ENCODE measurements at regions not wholly inside any gene's neighbourhood (a gene's known extent, or its start where the extent isn't known, plus 50 kb on each side); places are given as distances from the start of the nearest gene placed in this dataset.

DNA sequence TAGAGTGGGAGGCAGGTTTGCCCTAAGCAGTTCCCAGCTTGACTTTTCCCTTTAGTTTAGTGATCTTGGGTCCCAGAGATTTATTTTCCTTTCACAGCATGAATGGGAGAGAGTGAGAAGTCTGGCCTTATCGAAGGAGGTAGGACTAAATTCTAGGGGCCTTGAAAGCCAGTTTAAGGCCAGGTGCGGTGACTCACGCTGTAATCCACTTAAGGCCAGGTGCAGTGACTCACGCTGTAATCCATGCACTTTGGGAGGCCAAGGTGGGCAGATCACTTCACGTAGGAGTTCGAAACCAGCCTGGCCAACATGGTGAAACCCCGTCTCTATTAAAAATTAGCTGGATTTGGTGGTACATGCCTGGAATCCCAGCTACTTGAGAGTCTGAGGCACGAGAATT is 392.2 kb downstream of the ACTR3B start:
- CTCF ChIA-PET: no interaction called here
- DNase-seq (ENCODE audit: low spot score): no peak
- ATAC-seq: no peak
- peaks cover 32% of the 10 kb centered on the region for H3K9me3 Mint-ChIP-seq
- H3K27me3 Mint-ChIP-seq (ENCODE audit: low read depth): no peaks in the 10 kb centered on the region; the same call in 1 of the 2 replicates
- H3K27ac Mint-ChIP-seq: no peak overlapping the region; the same call in 1 of the 2 replicates
- no peak overlapping the region for H3K4me3 Mint-ChIP-seq
- peaks cover 22% of the 10 kb centered on the region for H3K4me1 Mint-ChIP-seq
- TF ChIP-seq, protein P1, sequence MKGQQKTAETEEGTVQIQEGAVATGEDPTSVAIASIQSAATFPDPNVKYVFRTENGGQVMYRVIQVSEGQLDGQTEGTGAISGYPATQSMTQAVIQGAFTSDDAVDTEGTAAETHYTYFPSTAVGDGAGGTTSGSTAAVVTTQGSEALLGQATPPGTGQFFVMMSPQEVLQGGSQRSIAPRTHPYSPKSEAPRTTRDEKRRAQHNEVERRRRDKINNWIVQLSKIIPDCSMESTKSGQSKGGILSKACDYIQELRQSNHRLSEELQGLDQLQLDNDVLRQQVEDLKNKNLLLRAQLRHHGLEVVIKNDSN (CRISPR knock-in tag; IDR thresholded peaks at IDR 0.05): no peak
- TF ChIP-seq, protein P2, sequence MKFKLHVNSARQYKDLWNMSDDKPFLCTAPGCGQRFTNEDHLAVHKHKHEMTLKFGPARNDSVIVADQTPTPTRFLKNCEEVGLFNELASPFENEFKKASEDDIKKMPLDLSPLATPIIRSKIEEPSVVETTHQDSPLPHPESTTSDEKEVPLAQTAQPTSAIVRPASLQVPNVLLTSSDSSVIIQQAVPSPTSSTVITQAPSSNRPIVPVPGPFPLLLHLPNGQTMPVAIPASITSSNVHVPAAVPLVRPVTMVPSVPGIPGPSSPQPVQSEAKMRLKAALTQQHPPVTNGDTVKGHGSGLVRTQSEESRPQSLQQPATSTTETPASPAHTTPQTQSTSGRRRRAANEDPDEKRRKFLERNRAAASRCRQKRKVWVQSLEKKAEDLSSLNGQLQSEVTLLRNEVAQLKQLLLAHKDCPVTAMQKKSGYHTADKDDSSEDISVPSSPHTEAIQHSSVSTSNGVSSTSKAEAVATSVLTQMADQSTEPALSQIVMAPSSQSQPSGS (CRISPR knock-in tag; IDR thresholded peaks at IDR 0.05; ENCODE audit: borderline replicate concordance, low read depth): no peak
- no peak for TF ChIP-seq FOXP1 (CRISPR knock-in tag; IDR thresholded peaks at IDR 0.05; ENCODE audit: borderline replicate concordance)
- H3K36me3 Mint-ChIP-seq: peaks cover 3% of the 10 kb centered on the region
- POLR2A ChIA-PET: no interaction called here

DNA sequence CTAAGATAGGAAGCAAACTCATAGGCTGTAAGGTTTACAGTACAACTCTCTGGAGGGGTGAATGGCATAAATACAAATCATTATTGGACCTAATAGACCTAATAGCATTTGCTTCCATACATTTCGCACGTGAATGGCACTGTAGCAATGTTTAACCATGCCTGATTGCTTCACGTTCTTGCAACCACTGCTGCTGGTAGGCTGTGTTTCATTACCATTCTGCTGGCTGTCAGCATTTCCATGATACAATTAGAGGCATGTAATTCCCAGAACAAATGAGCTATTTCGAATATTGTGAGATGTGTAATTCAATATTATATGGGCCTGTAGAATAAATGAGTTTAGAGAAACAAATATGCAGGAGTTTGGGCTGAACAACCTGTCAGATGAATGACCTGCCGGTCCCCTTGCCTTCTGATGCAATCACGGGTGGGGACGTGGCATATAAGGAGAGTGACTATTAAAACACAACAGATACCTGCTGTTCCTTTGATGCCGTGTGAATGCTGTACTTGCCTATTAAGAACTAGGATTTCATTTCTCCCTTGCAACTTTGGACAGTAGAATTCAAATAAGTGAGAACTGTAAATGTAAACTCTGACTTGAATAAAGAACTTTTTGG is 393.4 kb downstream of the ACTR3B start:
- TF ChIP-seq IRF2 (CRISPR knock-in tag; IDR thresholded peaks at IDR 0.05; ENCODE audit: borderline replicate concordance, low read depth) (no peak), ZNF317 (CRISPR knock-in tag; IDR thresholded peaks at IDR 0.05; ENCODE audit: borderline replicate concordance, low read depth) (no peak), FOXK1 (CRISPR knock-in tag; IDR thresholded peaks at IDR 0.05) (no peak), SMAD3 (CRISPR knock-in tag; IDR thresholded peaks at IDR 0.05; ENCODE audit: borderline replicate concordance) (no peak), GABPB1 (CRISPR knock-in tag; IDR thresholded peaks at IDR 0.05) (no peak), NR2C2 (CRISPR knock-in tag; IDR thresholded peaks at IDR 0.05) (no peak), ZNF138 (CRISPR knock-in tag; conservative IDR thresholded peaks at IDR 0.05) (no peak), TCF7 (CRISPR knock-in tag; IDR thresholded peaks at IDR 0.05; ENCODE audit: low read depth) (no peak), CREM (CRISPR knock-in tag; IDR thresholded peaks at IDR 0.05) (no peak), MYBL2 (CRISPR knock-in tag; IDR thresholded peaks at IDR 0.05) (no peak), NR3C1 (CRISPR knock-in tag; conservative IDR thresholded peaks at IDR 0.05; ENCODE audit: low read depth) (no peak), OVOL2 (CRISPR knock-in tag; IDR thresholded peaks at IDR 0.05; ENCODE audit: borderline replicate concordance) (no peak), SP1 (CRISPR knock-in tag; conservative IDR thresholded peaks at IDR 0.05) (no peak)
- TF ChIP-seq, protein P3, sequence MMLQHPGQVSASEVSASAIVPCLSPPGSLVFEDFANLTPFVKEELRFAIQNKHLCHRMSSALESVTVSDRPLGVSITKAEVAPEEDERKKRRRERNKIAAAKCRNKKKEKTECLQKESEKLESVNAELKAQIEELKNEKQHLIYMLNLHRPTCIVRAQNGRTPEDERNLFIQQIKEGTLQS (CRISPR knock-in tag; conservative IDR thresholded peaks at IDR 0.05): no peak
- TF ChIP-seq, protein P4, sequence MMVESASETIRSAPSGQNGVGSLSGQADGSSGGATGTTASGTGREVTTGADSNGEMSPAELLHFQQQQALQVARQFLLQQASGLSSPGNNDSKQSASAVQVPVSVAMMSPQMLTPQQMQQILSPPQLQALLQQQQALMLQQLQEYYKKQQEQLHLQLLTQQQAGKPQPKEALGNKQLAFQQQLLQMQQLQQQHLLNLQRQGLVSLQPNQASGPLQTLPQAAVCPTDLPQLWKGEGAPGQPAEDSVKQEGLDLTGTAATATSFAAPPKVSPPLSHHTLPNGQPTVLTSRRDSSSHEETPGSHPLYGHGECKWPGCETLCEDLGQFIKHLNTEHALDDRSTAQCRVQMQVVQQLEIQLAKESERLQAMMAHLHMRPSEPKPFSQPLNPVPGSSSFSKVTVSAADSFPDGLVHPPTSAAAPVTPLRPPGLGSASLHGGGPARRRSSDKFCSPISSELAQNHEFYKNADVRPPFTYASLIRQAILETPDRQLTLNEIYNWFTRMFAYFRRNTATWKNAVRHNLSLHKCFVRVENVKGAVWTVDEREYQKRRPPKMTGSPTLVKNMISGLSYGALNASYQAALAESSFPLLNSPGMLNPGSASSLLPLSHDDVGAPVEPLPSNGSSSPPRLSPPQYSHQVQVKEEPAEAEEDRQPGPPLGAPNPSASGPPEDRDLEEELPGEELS (CRISPR knock-in tag; IDR thresholded peaks at IDR 0.05): no peak
- TF ChIP-seq, protein P5, sequence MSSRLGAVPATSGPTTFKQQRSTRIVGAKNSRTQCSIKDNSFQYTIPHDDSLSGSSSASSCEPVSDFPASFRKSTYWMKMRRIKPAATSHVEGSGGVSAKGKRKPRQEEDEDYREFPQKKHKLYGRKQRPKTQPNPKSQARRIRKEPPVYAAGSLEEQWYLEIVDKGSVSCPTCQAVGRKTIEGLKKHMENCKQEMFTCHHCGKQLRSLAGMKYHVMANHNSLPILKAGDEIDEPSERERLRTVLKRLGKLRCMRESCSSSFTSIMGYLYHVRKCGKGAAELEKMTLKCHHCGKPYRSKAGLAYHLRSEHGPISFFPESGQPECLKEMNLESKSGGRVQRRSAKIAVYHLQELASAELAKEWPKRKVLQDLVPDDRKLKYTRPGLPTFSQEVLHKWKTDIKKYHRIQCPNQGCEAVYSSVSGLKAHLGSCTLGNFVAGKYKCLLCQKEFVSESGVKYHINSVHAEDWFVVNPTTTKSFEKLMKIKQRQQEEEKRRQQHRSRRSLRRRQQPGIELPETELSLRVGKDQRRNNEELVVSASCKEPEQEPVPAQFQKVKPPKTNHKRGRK (CRISPR knock-in tag; IDR thresholded peaks at IDR 0.05; ENCODE audit: borderline replicate concordance): no peak
- TF ChIP-seq, protein P6, sequence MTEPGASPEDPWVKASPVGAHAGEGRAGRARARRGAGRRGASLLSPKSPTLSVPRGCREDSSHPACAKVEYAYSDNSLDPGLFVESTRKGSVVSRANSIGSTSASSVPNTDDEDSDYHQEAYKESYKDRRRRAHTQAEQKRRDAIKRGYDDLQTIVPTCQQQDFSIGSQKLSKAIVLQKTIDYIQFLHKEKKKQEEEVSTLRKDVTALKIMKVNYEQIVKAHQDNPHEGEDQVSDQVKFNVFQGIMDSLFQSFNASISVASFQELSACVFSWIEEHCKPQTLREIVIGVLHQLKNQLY (CRISPR knock-in tag; IDR thresholded peaks at IDR 0.05): no peak
- TF ChIP-seq, protein P7, sequence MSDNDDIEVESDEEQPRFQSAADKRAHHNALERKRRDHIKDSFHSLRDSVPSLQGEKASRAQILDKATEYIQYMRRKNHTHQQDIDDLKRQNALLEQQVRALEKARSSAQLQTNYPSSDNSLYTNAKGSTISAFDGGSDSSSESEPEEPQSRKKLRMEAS (CRISPR knock-in tag; IDR thresholded peaks at IDR 0.05): no peak
- ATAC-seq (no peak), DNase-seq (ENCODE audit: low spot score) (no peak)
- Mint-ChIP-seq H3K36me3 (no peaks in the 10 kb centered on the region; the same call in 1 of the 2 replicates), H3K4me3 (no peak overlapping the region), H3K9me3 (peaks cover 21% of the 10 kb centered on the region), H3K27me3 (ENCODE audit: low read depth) (no peaks in the 10 kb centered on the region; the same call in 1 of the 2 replicates), H3K27ac (no peak overlapping the region), H3K4me1 (peaks cover 31% of the 10 kb centered on the region)
- POLR2A ChIA-PET: no interaction called here
- CTCF ChIA-PET: no interaction called here

All from WTC11 (cell line).